HG03354 (cell line): ENCODE measurements at regions not wholly inside any gene's neighbourhood (a gene's known extent, or its start where the extent isn't known, plus 50 kb on each side); places are given as distances from the start of the nearest gene placed in this dataset.
"Not testable (repeated sequence)": the region's sequence is repeated elsewhere in the genome, so short reads cannot be mapped to it uniquely, and the experiment has no call there.

Experiments used
- ATAC-seq: cut with Tn5 transposase; IDR thresholded peaks from one replicate; pipeline ENCODE4 v1.9.1; 2021; ENCODE audit warnings: mild to moderate bottlenecking; ENCODE audit not compliant: unreplicated experiment, poor library complexity, severe bottlenecking

GRCh38 chr2:87398567-87399305, 349.2 kb upstream of the PLGLB2 start:
- ATAC-seq: not testable (repeated sequence)

- ATAC-seq: no peak
Observed at GRCh38 chr2:87401726-87402345, 346.1 kb upstream of the PLGLB2 start.

DNA sequence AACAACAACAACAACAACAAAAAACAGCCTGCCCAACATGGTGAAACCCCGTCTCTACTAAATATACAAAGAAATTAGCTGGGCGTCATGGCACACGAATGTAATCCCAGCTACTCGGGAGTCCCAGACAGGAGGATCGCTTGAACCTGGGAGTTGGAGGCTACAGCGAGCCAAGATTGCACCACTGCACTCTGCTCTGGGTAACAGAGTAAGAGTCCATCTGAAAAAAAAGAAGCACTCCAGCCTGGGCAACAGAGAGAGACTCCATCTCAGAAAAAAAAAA, 344.1 kb upstream of the PLGLB2 start:
- no peak for ATAC-seq

- ATAC-seq: not testable (repeated sequence)
Observed at GRCh38 chr2:87404411-87405255, 343.3 kb upstream of the PLGLB2 start.

DNA sequence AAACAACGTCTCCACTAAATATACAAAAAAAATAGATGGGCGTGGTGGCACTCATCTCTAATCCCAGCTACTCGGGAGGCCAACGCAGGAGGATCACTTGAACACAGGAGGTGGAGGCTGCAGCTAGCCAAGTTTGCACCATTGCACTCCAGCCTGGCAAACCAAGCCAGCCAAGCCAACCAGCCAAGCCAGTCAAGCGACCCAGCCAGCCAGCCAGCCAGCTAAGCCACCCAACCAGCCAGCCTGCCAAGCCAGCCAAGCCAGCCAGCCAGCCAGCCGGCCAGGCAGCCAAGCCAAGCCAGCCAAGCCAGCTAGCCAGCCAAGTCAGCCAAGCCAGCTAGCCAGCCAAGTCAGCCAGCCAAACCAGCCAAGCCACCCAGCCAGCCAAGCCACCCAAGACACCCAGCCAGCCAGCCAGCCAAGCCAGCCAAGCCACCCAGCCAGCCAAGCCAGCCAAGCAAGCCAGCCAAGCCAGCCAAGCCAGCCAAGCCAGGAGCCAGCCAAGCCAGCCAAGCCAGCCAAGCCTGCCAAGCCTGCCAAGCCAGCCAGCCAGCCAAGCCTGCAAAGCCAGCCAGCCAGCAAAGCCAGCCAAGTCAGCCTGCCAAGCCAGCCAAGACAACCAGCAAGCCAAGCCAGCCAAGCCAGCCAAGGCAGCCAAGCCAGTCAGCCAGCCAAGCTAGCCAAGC, 342.2 kb upstream of the PLGLB2 start:
- not testable (repeated sequence) for ATAC-seq

- ATAC-seq: not testable (repeated sequence)
Observed at GRCh38 chr2:87406406-87407175, 341.3 kb upstream of the PLGLB2 start.

- not testable (repeated sequence) for ATAC-seq
Observed at GRCh38 chr2:87409601-87410000, 338.3 kb upstream of the PLGLB2 start.

GRCh38 chr2:87410371-87410770, 337.5 kb upstream of the PLGLB2 start:
- not testable (repeated sequence) for ATAC-seq

- not testable (repeated sequence) for ATAC-seq
Observed at GRCh38 chr2:87412036-87412820, 335.7 kb upstream of the PLGLB2 start.

DNA sequence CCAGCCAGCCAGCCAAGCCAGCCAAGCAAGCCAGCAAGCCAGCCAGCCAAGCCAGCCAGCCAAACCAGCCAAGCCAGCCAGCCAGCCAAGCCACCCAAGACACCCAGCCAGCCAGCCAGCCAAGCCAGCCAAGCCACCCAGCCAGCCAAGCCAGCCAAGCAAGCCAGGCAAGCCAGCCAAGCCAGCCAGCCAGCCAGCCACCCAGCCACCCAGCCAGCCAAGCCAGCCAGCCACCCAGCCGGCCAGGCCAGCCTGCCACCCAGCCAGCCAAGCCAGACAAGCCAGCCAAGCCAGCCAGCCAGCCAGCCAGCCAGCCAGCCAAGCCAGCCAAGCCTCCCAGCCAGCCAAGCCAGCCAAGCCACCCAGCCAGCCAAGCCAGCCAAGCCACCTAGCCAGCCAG, 333.6 kb upstream of the PLGLB2 start:
- ATAC-seq: not testable (repeated sequence)

- ATAC-seq: not testable (repeated sequence)
Observed at GRCh38 chr2:87414795-87415570, 332.9 kb upstream of the PLGLB2 start.

- not testable (repeated sequence) for ATAC-seq
Observed at GRCh38 chr2:87415586-87416265, 332.2 kb upstream of the PLGLB2 start.

GRCh38 chr2:87416266-87416592, 331.7 kb upstream of the PLGLB2 start:
- ATAC-seq: not testable (repeated sequence)

- ATAC-seq: not testable (repeated sequence)
Observed at GRCh38 chr2:87417147-87417546, 330.7 kb upstream of the PLGLB2 start.

DNA sequence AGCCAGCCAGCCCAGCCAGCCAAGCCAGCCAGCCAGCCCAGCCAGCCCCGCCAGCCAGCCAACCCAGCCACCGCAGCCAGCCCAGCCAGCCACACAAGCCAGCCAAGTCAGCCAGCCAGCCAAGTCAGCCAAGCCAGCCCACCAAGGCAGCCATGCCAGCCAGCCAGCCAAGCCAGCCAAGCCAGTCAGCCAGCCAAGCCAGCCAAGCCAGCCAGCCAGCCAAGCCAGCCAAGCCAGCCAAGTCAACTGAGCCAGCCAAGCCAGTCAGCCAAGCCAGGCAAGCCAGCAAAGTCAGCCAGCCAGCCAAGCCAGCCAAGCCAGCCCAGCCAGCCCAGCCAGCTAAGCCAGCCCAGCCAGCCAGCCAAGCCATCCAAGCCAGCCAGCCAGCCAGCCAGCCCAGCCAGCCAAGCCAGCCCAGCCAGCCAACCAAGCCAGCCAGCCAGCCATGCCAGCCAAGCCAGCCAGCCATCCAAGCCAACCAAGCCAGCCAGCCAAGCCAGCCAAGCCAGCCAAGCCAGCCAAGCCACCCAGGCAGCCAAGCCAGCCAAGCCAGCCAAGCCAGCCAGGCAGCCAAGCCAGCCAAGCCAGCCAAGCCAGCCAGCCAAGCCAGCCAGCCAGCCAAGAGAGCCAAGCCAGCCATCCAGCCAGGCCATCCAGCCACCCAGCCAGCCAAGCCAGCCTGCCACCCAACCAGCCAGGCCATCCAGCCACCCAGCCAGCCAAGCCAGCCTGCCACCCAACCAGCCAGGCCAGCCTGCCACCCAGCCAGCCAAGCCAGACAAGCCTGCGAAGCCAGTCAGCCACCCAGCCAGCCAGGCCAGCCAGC, 329.9 kb upstream of the PLGLB2 start:
- not testable (repeated sequence) for ATAC-seq
